Body of pancreas (tissue), 4 donors: ENCODE measurements at regions not wholly inside any gene's neighbourhood (a gene's known extent, or its start where the extent isn't known, plus 50 kb on each side); places are given as distances from the start of the nearest gene placed in this dataset.

Experiments used
- POLR2A ChIP-seq, 3 donors: fragments of 450-650 bp; IDR thresholded peaks; one replicate each; pipeline ENCODE4 v1.6.1; 2016; ENCODE audit warnings: antibody characterized with exemption in 3 of 3, mild to moderate bottlenecking in 2 of 3
- TF ChIP-seq, protein P1 (sequence below), 7 experiments: fragments of 450-650 bp in 4 of 7; fragments of 200-600 bp in 3 of 7; sonication (generic) in 3 of 7; IDR thresholded peaks; one replicate each; pipeline ENCODE4 v1.5.1; 2016 to 2019; ENCODE audit warnings: antibody characterized with exemption in 7 of 7

DNA sequence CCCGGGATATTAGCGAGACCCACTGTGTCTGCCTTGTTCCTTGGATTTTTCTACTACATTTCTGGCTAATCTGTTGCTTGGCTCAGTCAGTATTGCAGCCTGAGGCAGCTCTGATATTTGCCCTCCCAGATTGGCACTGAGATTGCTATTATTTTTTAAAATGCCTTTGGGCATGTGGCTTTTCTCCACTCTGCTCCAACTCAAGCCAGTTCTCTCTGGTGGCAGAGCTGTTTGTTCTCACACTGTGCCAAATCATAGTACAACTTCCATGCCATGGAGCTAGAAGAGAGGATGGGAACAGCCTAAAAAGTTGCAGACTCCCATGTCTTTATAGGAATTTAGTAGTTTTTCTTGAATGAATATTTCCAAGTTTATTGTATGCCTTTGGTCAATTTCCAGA lies 155.9 kb upstream of the ATP10B start:
- TF ChIP-seq, protein P1, sequence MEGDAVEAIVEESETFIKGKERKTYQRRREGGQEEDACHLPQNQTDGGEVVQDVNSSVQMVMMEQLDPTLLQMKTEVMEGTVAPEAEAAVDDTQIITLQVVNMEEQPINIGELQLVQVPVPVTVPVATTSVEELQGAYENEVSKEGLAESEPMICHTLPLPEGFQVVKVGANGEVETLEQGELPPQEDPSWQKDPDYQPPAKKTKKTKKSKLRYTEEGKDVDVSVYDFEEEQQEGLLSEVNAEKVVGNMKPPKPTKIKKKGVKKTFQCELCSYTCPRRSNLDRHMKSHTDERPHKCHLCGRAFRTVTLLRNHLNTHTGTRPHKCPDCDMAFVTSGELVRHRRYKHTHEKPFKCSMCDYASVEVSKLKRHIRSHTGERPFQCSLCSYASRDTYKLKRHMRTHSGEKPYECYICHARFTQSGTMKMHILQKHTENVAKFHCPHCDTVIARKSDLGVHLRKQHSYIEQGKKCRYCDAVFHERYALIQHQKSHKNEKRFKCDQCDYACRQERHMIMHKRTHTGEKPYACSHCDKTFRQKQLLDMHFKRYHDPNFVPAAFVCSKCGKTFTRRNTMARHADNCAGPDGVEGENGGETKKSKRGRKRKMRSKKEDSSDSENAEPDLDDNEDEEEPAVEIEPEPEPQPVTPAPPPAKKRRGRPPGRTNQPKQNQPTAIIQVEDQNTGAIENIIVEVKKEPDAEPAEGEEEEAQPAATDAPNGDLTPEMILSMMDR (IDR thresholded peaks at IDR 0.05), result no peak
- TF ChIP-seq POLR2A (IDR thresholded peaks at IDR 0.05), result no peak
